Naive thymus-derived CD8-positive, alpha-beta T cell (primary cell): ENCODE measurements at regions not wholly inside any gene's neighbourhood (a gene's known extent, or its start where the extent isn't known, plus 50 kb on each side); places are given as distances from the start of the nearest gene placed in this dataset.

Experiments used
- ATAC-seq, 2 donors: fragments of 150-1000 bp; cut with Tn5 transposase in 1 of 2; sonication (Bioruptor Pico), chemical (Tn5 transposase) in 1 of 2; 1 replicate in 1 of 2; 2 replicates in 1 of 2; pipeline ENCODE4 v1.10.0; 2021; ENCODE audit warnings: mild to moderate bottlenecking in 2 of 2, moderate library complexity in 2 of 2
- POLR2A ChIA-PET: fragments of 350-600 bp; sonication (Branson Sonifier 250); formaldehyde crosslinking; loops from one replicate; lab custom pipeline; 2021; ENCODE audit warnings: antibody characterized with exemption; lab: Charles Lee
- DNase-seq, 10 donors: peaks; one replicate each; pipeline versions ENCODE4 v3.0.0 to v3.0.0-alpha.2; 2020 to 2022
- H3K27ac Mint-ChIP-seq, 10 donors: one replicate each; pipeline ENCODE4 v1.8.0; 2020 to 2022; ENCODE audit warnings: mild to moderate bottlenecking in 10 of 10, mixed read lengths in 10 of 10, moderate library complexity in 4 of 10, inconsistent platforms in 1 of 10
- H3K27me3 Mint-ChIP-seq, 5 donors: one replicate each; pipeline ENCODE4 v1.8.0; 2021 to 2022; ENCODE audit warnings: mixed read lengths in 5 of 5
- H3K36me3 Mint-ChIP-seq, 3 donors: one replicate each; pipeline ENCODE4 v1.8.0; 2020 to 2022; ENCODE audit warnings: mixed read lengths in 3 of 3, mild to moderate bottlenecking in 2 of 3, inconsistent platforms in 1 of 3
- H3K4me1 Mint-ChIP-seq, 4 donors: one replicate each; pipeline ENCODE4 v1.8.0; 2021 to 2022; ENCODE audit warnings: mixed read lengths in 4 of 4
- H3K4me3 Mint-ChIP-seq, 10 donors: one replicate each; pipeline ENCODE4 v1.8.0; 2020 to 2022; ENCODE audit warnings: mild to moderate bottlenecking in 10 of 10, mixed read lengths in 10 of 10, moderate library complexity in 6 of 10, inconsistent platforms in 1 of 10
- H3K9me3 Mint-ChIP-seq, 9 donors: one replicate each; pipeline ENCODE4 v1.8.0; 2020 to 2022; ENCODE audit warnings: mixed read lengths in 9 of 9, mild to moderate bottlenecking in 3 of 9, inconsistent platforms in 1 of 9, moderate library complexity in 1 of 9

DNA sequence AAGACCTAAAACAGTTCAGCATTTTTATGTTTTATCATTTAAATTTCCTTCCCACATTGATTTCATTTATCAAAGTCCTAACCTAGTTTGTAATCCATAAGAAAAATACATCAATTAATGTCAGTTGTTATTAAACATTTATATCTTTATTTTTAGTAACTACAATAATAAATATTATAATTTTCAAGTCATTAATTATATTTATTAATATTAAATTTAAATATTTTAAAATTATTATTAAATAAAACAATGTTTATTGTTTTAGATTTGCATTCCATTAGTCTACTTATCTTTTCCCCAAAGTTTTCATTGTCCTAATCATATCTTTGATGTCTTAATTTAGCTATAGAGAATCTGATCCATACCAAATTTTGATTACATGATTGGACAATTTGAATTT is 368.9 kb downstream of the PLA2G4A start:
- no peak overlapping the region for H3K27ac Mint-ChIP-seq
- no peaks in the 10 kb centered on the region for H3K4me1 Mint-ChIP-seq
- DNase-seq (no peak), ATAC-seq (no peak)
- H3K36me3 Mint-ChIP-seq: peaks cover 5 to 9% (median 6%) of the 10 kb centered on the region in 3 donors
- peaks cover 0 to 15% (median 7%) of the 10 kb centered on the region in 9 donors for H3K9me3 Mint-ChIP-seq
- no peaks in the 10 kb centered on the region for H3K27me3 Mint-ChIP-seq
- POLR2A ChIA-PET: no interaction called here
- no peak overlapping the region for H3K4me3 Mint-ChIP-seq

GRCh38 chr1:187203257-187203656 is 374.5 kb downstream of the PLA2G4A start:
- Mint-ChIP-seq H3K4me3 (no peak overlapping the region), H3K27me3 (no peaks in the 10 kb centered on the region), H3K27ac (no peak overlapping the region), H3K9me3 (peaks cover 0 to 25% (median 0%) of the 10 kb centered on the region in 9 donors), H3K4me1 (no peaks in the 10 kb centered on the region), H3K36me3 (peaks cover 0 to under 1% (median 0%) of the 10 kb centered on the region in 3 donors)
- POLR2A ChIA-PET: no interaction called here
- ATAC-seq: no peak
- no peak for DNase-seq

DNA sequence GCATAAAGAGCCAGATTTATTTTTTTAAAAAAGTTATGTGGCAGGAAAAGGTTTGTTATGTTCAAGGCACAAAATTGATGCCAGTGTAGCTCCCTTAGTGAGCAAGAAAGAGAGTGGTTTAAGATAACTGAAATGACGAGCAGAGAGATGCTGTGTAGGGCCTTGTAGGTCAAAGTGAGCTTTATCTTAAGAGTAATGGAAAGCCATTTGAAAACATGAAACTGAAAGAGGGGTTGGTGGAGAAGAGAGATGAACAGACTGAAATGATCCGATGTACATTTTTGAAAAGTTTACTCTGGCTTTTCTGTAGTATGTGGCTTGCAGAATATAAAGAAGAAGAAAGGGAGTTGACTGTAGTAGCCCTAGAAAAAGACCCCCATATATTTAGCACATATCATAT is 383.6 kb downstream of the PLA2G4A start:
- Mint-ChIP-seq H3K4me3 (no peak overlapping the region), H3K27ac (no peak overlapping the region), H3K27me3 (no peaks in the 10 kb centered on the region), H3K36me3 (peaks cover 0 to 5% (median 0%) of the 10 kb centered on the region in 3 donors), H3K4me1 (no peaks in the 10 kb centered on the region), H3K9me3 (peaks cover 0 to 16% (median 6%) of the 10 kb centered on the region in 9 donors)
- no peak for DNase-seq
- ATAC-seq: no peak
- POLR2A ChIA-PET: no interaction called here

GRCh38 chr1:187226396-187226795 is 397.6 kb downstream of the PLA2G4A start:
- peaks cover 0 to 3% (median 0%) of the 10 kb centered on the region in 9 donors for H3K9me3 Mint-ChIP-seq
- no peaks in the 10 kb centered on the region for H3K36me3 Mint-ChIP-seq
- no peak for DNase-seq
- H3K27me3 Mint-ChIP-seq: no peaks in the 10 kb centered on the region
- H3K4me1 Mint-ChIP-seq: no peaks in the 10 kb centered on the region
- ATAC-seq: no peak
- H3K27ac Mint-ChIP-seq: no peak overlapping the region
- H3K4me3 Mint-ChIP-seq: no peak overlapping the region
- POLR2A ChIA-PET: no interaction called here

- ATAC-seq (no peak), DNase-seq (no peak)
- Mint-ChIP-seq H3K4me3 (no peak overlapping the region), H3K9me3 (peaks cover 0 to 6% (median 0%) of the 10 kb centered on the region in 9 donors), H3K27ac (no peak overlapping the region), H3K4me1 (no peaks in the 10 kb centered on the region), H3K27me3 (peaks cover 0 to 2% (median 0%) of the 10 kb centered on the region in 5 donors), H3K36me3 (no peaks in the 10 kb centered on the region)
- POLR2A ChIA-PET: no interaction called here
Measured at GRCh38 chr1:187228790-187229189, 400.0 kb downstream of the PLA2G4A start.

- H3K9me3 Mint-ChIP-seq: peaks cover 0 to 6% (median 0%) of the 10 kb centered on the region in 9 donors
- POLR2A ChIA-PET: no interaction called here
- H3K4me1 Mint-ChIP-seq: no peaks in the 10 kb centered on the region
- no peak for ATAC-seq
- no peak for DNase-seq
- H3K36me3 Mint-ChIP-seq: no peaks in the 10 kb centered on the region
- peaks cover 0 to 2% (median 0%) of the 10 kb centered on the region in 5 donors for H3K27me3 Mint-ChIP-seq
- H3K27ac Mint-ChIP-seq: no peak overlapping the region
- H3K4me3 Mint-ChIP-seq: no peak overlapping the region
Measured at GRCh38 chr1:187229496-187229895, 400.7 kb downstream of the PLA2G4A start.

- Mint-ChIP-seq H3K36me3 (no peaks in the 10 kb centered on the region), H3K4me1 (no peaks in the 10 kb centered on the region), H3K27me3 (peaks cover 0 to 2% (median 0%) of the 10 kb centered on the region in 5 donors), H3K4me3 (no peak overlapping the region), H3K9me3 (peaks cover 0 to 5% (median 3%) of the 10 kb centered on the region in 9 donors), H3K27ac (no peak overlapping the region)
- no peak for ATAC-seq
- DNase-seq: no peak
- POLR2A ChIA-PET: no interaction called here
Measured at GRCh38 chr1:187234706-187235105, 406.0 kb downstream of the PLA2G4A start.

GRCh38 chr1:187236199-187236598 is 407.4 kb downstream of the PLA2G4A start:
- Mint-ChIP-seq H3K27me3 (peaks cover 0 to 2% (median 0%) of the 10 kb centered on the region in 5 donors), H3K4me1 (no peaks in the 10 kb centered on the region), H3K9me3 (peaks cover 0 to 6% (median 3%) of the 10 kb centered on the region in 9 donors), H3K27ac (no peak overlapping the region), H3K4me3 (no peak overlapping the region), H3K36me3 (no peaks in the 10 kb centered on the region)
- POLR2A ChIA-PET: no interaction called here
- ATAC-seq (no peak), DNase-seq (no peak)

- Mint-ChIP-seq H3K27me3 (peaks cover 0 to 2% (median 0%) of the 10 kb centered on the region in 5 donors), H3K9me3 (peaks cover 0 to 11% (median 3%) of the 10 kb centered on the region in 9 donors), H3K27ac (no peak overlapping the region), H3K4me1 (peaks cover 0 to under 1% (median 0%) of the 10 kb centered on the region in 4 donors), H3K36me3 (no peaks in the 10 kb centered on the region), H3K4me3 (no peak overlapping the region)
- DNase-seq (no peak), ATAC-seq (no peak)
- POLR2A ChIA-PET: no interaction called here
Measured at GRCh38 chr1:187236676-187237075, 407.9 kb downstream of the PLA2G4A start.

DNA sequence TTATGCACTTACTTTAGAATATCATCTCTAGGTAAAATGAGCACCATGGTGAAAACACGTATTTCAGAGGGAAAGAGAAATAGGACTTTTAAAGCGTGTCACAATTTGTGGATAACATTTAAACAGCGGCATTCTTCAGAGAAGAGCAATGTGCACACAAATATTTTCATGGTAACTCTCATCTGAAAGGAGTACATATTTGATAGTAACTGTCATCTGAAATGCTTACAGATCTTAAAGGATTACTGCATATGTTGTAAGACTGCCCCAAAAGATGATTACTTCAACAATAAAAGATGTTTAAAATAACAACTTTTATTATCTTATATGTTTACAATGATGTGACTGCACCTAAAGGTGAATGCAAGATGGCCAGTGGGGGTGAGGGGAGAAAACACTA is 408.8 kb downstream of the PLA2G4A start:
- Mint-ChIP-seq H3K4me3 (no peak overlapping the region), H3K9me3 (peaks cover 0 to 13% (median 3%) of the 10 kb centered on the region in 9 donors), H3K4me1 (peaks cover 0 to 3% (median 0%) of the 10 kb centered on the region in 4 donors), H3K36me3 (no peaks in the 10 kb centered on the region), H3K27me3 (peaks cover 0 to 2% (median 0%) of the 10 kb centered on the region in 5 donors), H3K27ac (no peak overlapping the region)
- no peak for ATAC-seq
- POLR2A ChIA-PET: no interaction called here
- no peak for DNase-seq

DNA sequence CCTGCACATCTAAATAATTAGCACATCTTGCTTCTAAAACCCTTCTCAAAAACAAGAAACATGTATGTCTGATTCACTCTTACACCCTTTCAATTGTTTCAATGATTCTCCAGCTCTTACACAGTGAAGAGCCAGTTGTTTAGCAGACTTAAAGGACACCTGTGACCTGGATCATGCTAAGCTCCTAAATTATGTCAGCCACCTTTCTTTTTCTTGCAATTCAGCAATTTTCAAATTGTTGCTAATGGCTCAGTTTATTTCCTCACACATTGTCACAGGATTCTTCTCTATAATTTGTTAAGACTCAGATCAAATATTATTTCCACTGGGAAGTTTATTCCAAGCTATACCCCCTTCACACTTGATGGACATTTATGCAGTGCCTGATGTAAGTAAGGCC is 413.2 kb downstream of the PLA2G4A start:
- H3K9me3 Mint-ChIP-seq: peaks cover 0 to 13% (median 6%) of the 10 kb centered on the region in 9 donors
- H3K27me3 Mint-ChIP-seq: no peaks in the 10 kb centered on the region
- peaks cover 0 to 3% (median 2%) of the 10 kb centered on the region in 3 donors for H3K36me3 Mint-ChIP-seq
- ATAC-seq (no peak), DNase-seq (no peak)
- H3K27ac Mint-ChIP-seq: no peak overlapping the region
- peaks cover 0 to 3% (median 0%) of the 10 kb centered on the region in 4 donors for H3K4me1 Mint-ChIP-seq
- POLR2A ChIA-PET: no interaction called here
- H3K4me3 Mint-ChIP-seq: no peak overlapping the region

DNA sequence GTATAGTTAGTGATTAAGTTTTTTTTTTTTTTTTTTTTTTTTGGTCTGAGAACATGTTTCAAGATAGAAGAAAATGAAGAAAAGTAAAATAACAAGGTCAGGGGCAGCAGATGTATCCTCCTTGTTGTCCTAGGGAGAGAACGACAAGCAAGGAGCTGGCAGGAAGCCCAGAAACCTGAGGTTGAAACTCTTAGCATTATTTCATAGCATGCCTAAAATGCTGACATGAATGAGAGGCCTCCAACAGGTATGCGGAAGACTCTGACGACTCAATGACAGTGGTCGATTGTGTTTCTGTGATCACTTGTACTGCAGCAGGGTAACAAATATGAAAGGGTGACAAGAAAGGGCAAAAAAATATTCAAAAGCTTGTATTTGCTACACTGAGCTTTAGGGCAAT is 415.9 kb downstream of the PLA2G4A start:
- Mint-ChIP-seq H3K36me3 (peaks cover 0 to 3% (median 2%) of the 10 kb centered on the region in 3 donors), H3K27ac (no peak overlapping the region), H3K27me3 (no peaks in the 10 kb centered on the region), H3K9me3 (peaks cover 0 to 22% (median 7%) of the 10 kb centered on the region in 9 donors), H3K4me1 (peaks cover 0 to 3% (median 0%) of the 10 kb centered on the region in 4 donors), H3K4me3 (no peak overlapping the region)
- ATAC-seq (peak in 1 of 2 donors; percentile 29), DNase-seq (peak in 2 of 10 donors; percentile 1 to 2)
- POLR2A ChIA-PET: no interaction called here

- Mint-ChIP-seq H3K27me3 (no peaks in the 10 kb centered on the region), H3K27ac (no peak overlapping the region), H3K4me1 (peaks cover 0 to 3% (median 0%) of the 10 kb centered on the region in 4 donors), H3K36me3 (peaks cover 0 to 3% (median 2%) of the 10 kb centered on the region in 3 donors), H3K9me3 (peaks cover 0 to 22% (median 7%) of the 10 kb centered on the region in 9 donors), H3K4me3 (no peak overlapping the region)
- DNase-seq (no peak), ATAC-seq (no peak)
- POLR2A ChIA-PET: no interaction called here
Measured at GRCh38 chr1:187245201-187245600, 416.5 kb downstream of the PLA2G4A start.

GRCh38 chr1:187249196-187249595 is 420.4 kb downstream of the PLA2G4A start:
- POLR2A ChIA-PET: no interaction called here
- H3K4me3 Mint-ChIP-seq: no peak overlapping the region

More at GRCh38 chr1:187249196-187249595, 420.4 kb downstream of the PLA2G4A start:
- DNase-seq (no peak), ATAC-seq (no peak)
- peaks cover 0 to 12% (median 6%) of the 10 kb centered on the region in 9 donors for H3K9me3 Mint-ChIP-seq
- H3K27ac Mint-ChIP-seq: no peak overlapping the region
- H3K36me3 Mint-ChIP-seq: peaks cover 0 to 3% (median 2%) of the 10 kb centered on the region in 3 donors
- H3K4me1 Mint-ChIP-seq: no peaks in the 10 kb centered on the region
- H3K27me3 Mint-ChIP-seq: no peaks in the 10 kb centered on the region
